A549 (cell line): ENCODE measurements at regions not wholly inside any gene's neighbourhood (a gene's known extent, or its start where the extent isn't known, plus 50 kb on each side); places are given as distances from the start of the nearest gene placed in this dataset.

Experiments
- ATAC-seq, 2 experiments: fragments of 200-7000 bp in 1 of 2; fragments of >200 bp in 1 of 2; cut with Nextera tagmentation in 1 of 2; cut with Tn5 transposase in 1 of 2; 3 replicates each; pipeline versions ENCODE4 v1.8.0 to v1.9.1; 2018 to 2020; ENCODE audit warnings: mild to moderate bottlenecking in 1 of 2, moderate library complexity in 1 of 2
- CTCF ChIA-PET: fragments of 300-600 bp; sonication (Branson Sonifier 250); formaldehyde crosslinking; extraction: SDS; loops from one replicate; lab custom pipeline; 2021; ENCODE audit warnings: antibody characterized with exemption, inconsistent platforms; lab: Yijun Ruan, JAX
- POLR2A ChIA-PET: fragments of 350-600 bp; formaldehyde crosslinking; extraction: SDS; loops from one replicate; lab custom pipeline; 2021; ENCODE audit warnings: antibody characterized with exemption, inconsistent platforms; lab: Yijun Ruan, JAX
- DNase-seq, 2 experiments: peaks; one replicate each; pipeline versions ENCODE4 v3.0.0 to v3.0.0-alpha.2; 2011 to 2016; ENCODE audit warnings: low read depth in 1 of 2, low spot score in 1 of 2
- FAIRE-seq: peaks from 2 replicates; lab custom pipeline; 2011; peaks lifted over from hg19 to GRCh38; lab: Jason Lieb, UNC
- H3K27ac ChIP-seq, 2 experiments: fragments of >200 bp; sonication (Bioruptor Twin); formaldehyde crosslinking; 3 replicates each; pipeline ENCODE4 v1.5.1; 2016 to 2017
- H3K4me1 ChIP-seq: fragments of >200 bp; sonication (Bioruptor Twin); formaldehyde crosslinking; 3 replicates; pipeline ENCODE4 v1.6.1; 2016
- H3K4me2 ChIP-seq: fragments of >200 bp; sonication (Bioruptor Twin); formaldehyde crosslinking; 3 replicates; pipeline ENCODE4 v1.6.1; 2016
- H3K4me3 ChIP-seq: fragments of >200 bp; sonication (Bioruptor Twin); formaldehyde crosslinking; 3 replicates; pipeline ENCODE4 v1.5.1; 2016
- H3K9me3 ChIP-seq: fragments of >200 bp; sonication (Bioruptor Twin); formaldehyde crosslinking; 3 replicates; pipeline ENCODE4 v1.6.1; 2016
- ATOH8 ChIP-seq: fragments of 250-450 bp; sonication (Bioruptor Pico); IDR thresholded peaks from 2 replicates; pipeline ENCODE4 v1.5.0; 2020; ENCODE audit warnings: low read depth, mild to moderate bottlenecking, moderate library complexity
- CEBPB ChIP-seq, 2 experiments: fragments of >200 bp in 1 of 2; sonication (Bioruptor Twin) in 1 of 2; formaldehyde crosslinking in 1 of 2; IDR thresholded peaks; 2 replicates each; pipeline ENCODE4 v1.6.1; 2012 to 2016
- EHF ChIP-seq: fragments of 250-450 bp; sonication (Bioruptor Pico); IDR thresholded peaks from 2 replicates; pipeline ENCODE4 v1.5.0; 2020; ENCODE audit warnings: mild to moderate bottlenecking
- EHMT2 ChIP-seq: fragments of 200-600 bp; sonication (generic); IDR thresholded peaks from 2 replicates; pipeline ENCODE4 v1.6.1; 2016; ENCODE audit warnings: antibody characterized with exemption, low read depth, mild to moderate bottlenecking, moderate library complexity
- ESRRA ChIP-seq: fragments of 150-350 bp; IDR thresholded peaks from 2 replicates; pipeline ENCODE4 v1.6.1; 2014; ENCODE audit warnings: mild to moderate bottlenecking, low read length, borderline replicate concordance
- FOSL2 ChIP-seq, 2 experiments: fragments of 450-650 bp in 1 of 2; fragments of >200 bp in 1 of 2; sonication (Bioruptor Twin) in 1 of 2; formaldehyde crosslinking; IDR thresholded peaks; 2 replicates each; pipeline versions ENCODE4 v1.5.0 to v1.6.1; 2016 to 2020; ENCODE audit warnings: mild to moderate bottlenecking in 1 of 2, moderate library complexity in 1 of 2
- GATA3 ChIP-seq: IDR thresholded peaks from 2 replicates; pipeline ENCODE4 v1.6.1; 2012; ENCODE audit warnings: borderline replicate concordance
- HDAC2 ChIP-seq: fragments of 200-600 bp; sonication (generic); IDR thresholded peaks from 2 replicates; pipeline ENCODE4 v1.6.1; 2016
- HOXA7 ChIP-seq: fragments of 250-450 bp; sonication (Bioruptor Pico); IDR thresholded peaks from 2 replicates; pipeline ENCODE4 v1.5.0; 2020; ENCODE audit warnings: mild to moderate bottlenecking, moderate library complexity
- HOXB13 ChIP-seq: fragments of 250-450 bp; sonication (Bioruptor Pico); IDR thresholded peaks from 2 replicates; pipeline ENCODE4 v1.5.0; 2020; ENCODE audit warnings: low read depth, mild to moderate bottlenecking, moderate library complexity
- JUN ChIP-seq, 2 experiments: fragments of >200 bp; sonication (Bioruptor Twin); formaldehyde crosslinking; IDR thresholded peaks; 2 replicates in 1 of 2; 3 replicates in 1 of 2; pipeline ENCODE4 v1.6.1; 2016 to 2017
- KDM1A ChIP-seq: fragments of 200-600 bp; sonication (generic); IDR thresholded peaks from 2 replicates; pipeline ENCODE4 v1.6.1; 2016; ENCODE audit warnings: low read depth, mild to moderate bottlenecking
- NFE2L2 ChIP-seq: fragments of 150-350 bp; conservative IDR thresholded peaks from 2 replicates; pipeline ENCODE4 v1.6.1; 2014; ENCODE audit warnings: low read length
- NPAS2 ChIP-seq: fragments of 250-450 bp; sonication (Bioruptor Pico); IDR thresholded peaks from 2 replicates; pipeline ENCODE4 v1.8.0; 2022; ENCODE audit warnings: mild to moderate bottlenecking, moderate library complexity, borderline replicate concordance
- NR3C1 ChIP-seq: fragments of >200 bp; sonication (Bioruptor Twin); formaldehyde crosslinking; IDR thresholded peaks from 3 replicates; pipeline ENCODE4 v1.6.1; 2017
- PBX3 ChIP-seq: IDR thresholded peaks from 2 replicates; pipeline ENCODE4 v1.6.1; 2012
- RARB ChIP-seq: fragments of 250-450 bp; sonication (Bioruptor Pico); IDR thresholded peaks from 2 replicates; pipeline ENCODE4 v1.8.0; 2021; ENCODE audit warnings: mild to moderate bottlenecking, moderate library complexity
- REST ChIP-seq: fragments of 200-600 bp; sonication (generic); IDR thresholded peaks from 2 replicates; pipeline ENCODE4 v1.6.1; 2016; ENCODE audit warnings: antibody characterized with exemption, mild to moderate bottlenecking, moderate library complexity
- RNF2 ChIP-seq: fragments of 200-600 bp; sonication (generic); IDR thresholded peaks from 2 replicates; pipeline ENCODE4 v1.6.1; 2016; ENCODE audit warnings: low read depth, mild to moderate bottlenecking, antibody characterized with exemption, moderate library complexity, borderline replicate concordance
- SREBF2 ChIP-seq: fragments of 450-650 bp; IDR thresholded peaks from 2 replicates; pipeline ENCODE4 v1.6.1; 2014; ENCODE audit warnings: mild to moderate bottlenecking, moderate library complexity
- ZC3H11A ChIP-seq: fragments of 450-650 bp; IDR thresholded peaks from 2 replicates; pipeline ENCODE4 v1.6.1; 2014; ENCODE audit warnings: antibody characterized with exemption, mild to moderate bottlenecking
- WGBS: methylation state at CpG from one replicate; pipeline ENCODE4 v1.1.6; 2017; ENCODE audit errors: missing lambda C conversion rate; 5-methylcytosine and 5-hydroxymethylcytosine counted together
- TF ChIP-seq, protein P1 (sequence below): fragments of >200 bp; sonication (Bioruptor Twin); formaldehyde crosslinking; IDR thresholded peaks from 3 replicates; pipeline ENCODE4 v1.6.1; 2016
- TF ChIP-seq, protein P2 (sequence below): fragments of >200 bp; sonication (Bioruptor Twin); formaldehyde crosslinking; IDR thresholded peaks from 2 replicates; pipeline ENCODE4 v1.6.1; 2016

DNA sequence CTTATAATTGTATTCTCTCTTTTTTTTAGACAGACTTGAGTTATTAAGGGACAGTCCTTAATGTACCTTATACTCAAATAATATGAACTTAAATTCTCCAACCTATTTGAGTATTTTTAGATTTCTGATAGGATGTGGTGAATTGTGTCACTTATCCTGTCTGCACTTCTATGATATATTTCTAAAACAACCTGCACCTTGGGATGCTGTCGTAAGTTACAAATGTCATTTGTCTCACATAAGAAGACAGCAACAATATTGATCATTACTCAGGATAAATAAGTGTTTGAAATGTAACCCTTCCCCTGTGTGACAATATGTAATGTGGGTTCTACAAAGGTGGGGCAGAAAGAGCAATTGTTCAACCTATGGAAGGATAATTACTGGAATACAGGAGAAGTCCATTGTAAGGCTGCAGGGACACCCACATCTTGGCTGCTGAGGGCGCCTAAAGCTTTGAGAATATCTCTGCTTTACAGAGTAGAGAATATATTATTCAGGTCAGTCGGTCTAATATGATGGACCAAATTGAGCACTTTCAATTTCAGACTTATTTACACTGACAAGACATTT is 236.9 kb upstream of the PRR20A start:
- POLR2A ChIA-PET, result no interaction called here
- TF ChIP-seq EHMT2 (no peak), SREBF2 (no peak), RNF2 (no peak)
- FAIRE-seq, result no peak
- no peak overlapping the region for H3K4me2 ChIP-seq
- H3K4me1 ChIP-seq, result no peaks in the 10 kb centered on the region
- no peak for DNase-seq
- no peaks in the 10 kb centered on the region for H3K9me3 ChIP-seq
- no peak for ATAC-seq
- H3K4me3 ChIP-seq, result no peak overlapping the region
- 2% methylated on average over 3 of the region's 3 CpGs for WGBS
- no peak overlapping the region for H3K27ac ChIP-seq
- CTCF ChIA-PET, result no interaction called here

- no peak overlapping the region for H3K4me2 ChIP-seq
- FAIRE-seq (no peak), ATAC-seq (no peak), DNase-seq (no peak)
- 0% methylated on average over 1 of the region's 1 CpG for WGBS
- TF ChIP-seq GATA3, result no peak
- TF ChIP-seq HOXB13 (CRISPR knock-in tag), result no peak
- TF ChIP-seq FOSL2 (IDR thresholded peaks at IDR 0.05), result no peak
- no peak for TF ChIP-seq FOSL2 (CRISPR knock-in tag; IDR thresholded peaks at IDR 0.05)
- TF ChIP-seq NR3C1, result no peak
- TF ChIP-seq ZC3H11A, result no peak
- TF ChIP-seq JUN (IDR thresholded peaks at IDR 0.05), result no peak
- TF ChIP-seq PBX3, result no peak
- TF ChIP-seq, protein P1, sequence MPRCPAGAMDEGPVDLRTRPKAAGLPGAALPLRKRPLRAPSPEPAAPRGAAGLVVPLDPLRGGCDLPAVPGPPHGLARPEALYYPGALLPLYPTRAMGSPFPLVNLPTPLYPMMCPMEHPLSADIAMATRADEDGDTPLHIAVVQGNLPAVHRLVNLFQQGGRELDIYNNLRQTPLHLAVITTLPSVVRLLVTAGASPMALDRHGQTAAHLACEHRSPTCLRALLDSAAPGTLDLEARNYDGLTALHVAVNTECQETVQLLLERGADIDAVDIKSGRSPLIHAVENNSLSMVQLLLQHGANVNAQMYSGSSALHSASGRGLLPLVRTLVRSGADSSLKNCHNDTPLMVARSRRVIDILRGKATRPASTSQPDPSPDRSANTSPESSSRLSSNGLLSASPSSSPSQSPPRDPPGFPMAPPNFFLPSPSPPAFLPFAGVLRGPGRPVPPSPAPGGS, result no peak
- TF ChIP-seq ESRRA, result no peak
- no peak for TF ChIP-seq NFE2L2
- TF ChIP-seq HDAC2, result no peak
- TF ChIP-seq KDM1A, result no peak
- no peak for TF ChIP-seq NPAS2
- no peak for TF ChIP-seq HOXA7 (CRISPR knock-in tag)
- TF ChIP-seq ATOH8 (CRISPR knock-in tag), result no peak
- H3K9me3 ChIP-seq, result no peaks in the 10 kb centered on the region
- ChIA-PET CTCF (no interaction called here), POLR2A (no interaction called here)
- H3K4me1 ChIP-seq, result no peaks in the 10 kb centered on the region
- no peak overlapping the region for H3K27ac ChIP-seq
- no peak overlapping the region for H3K4me3 ChIP-seq
These were observed 233.8 kb upstream of the PRR20A start for GRCh38 chr13:56906909-56907308.

DNA sequence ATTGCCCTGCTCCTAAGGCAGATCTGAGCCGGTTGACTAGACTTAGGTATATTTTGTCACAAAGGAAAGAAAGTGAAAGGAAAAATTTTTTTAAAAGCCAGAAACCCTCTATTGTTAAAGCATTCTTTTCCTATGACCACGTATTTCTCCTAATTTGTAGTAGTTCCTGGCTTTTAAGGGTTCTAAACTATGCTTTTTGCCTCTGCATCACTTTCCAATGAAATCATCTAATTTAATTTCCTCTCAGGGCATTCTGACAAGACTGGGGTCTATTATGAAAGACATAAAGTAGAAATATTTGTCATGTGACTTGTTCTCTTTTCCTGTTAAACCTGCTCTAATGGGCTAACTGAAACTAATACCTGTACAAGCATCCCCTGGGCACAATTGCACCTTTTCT is 233.0 kb upstream of the PRR20A start:
- Histone ChIP-seq H3K9me3 (no peaks in the 10 kb centered on the region), H3K4me2 (no peak overlapping the region), H3K27ac (no peak overlapping the region), H3K4me1 (no peaks in the 10 kb centered on the region), H3K4me3 (no peak overlapping the region)
- FAIRE-seq, result no peak
- POLR2A ChIA-PET, result no interaction called here
- no peak for TF ChIP-seq CEBPB (IDR thresholded peaks at IDR 0.05)
- TF ChIP-seq RARB (CRISPR knock-in tag), result no peak
- no peak for TF ChIP-seq REST
- TF ChIP-seq, protein P2, sequence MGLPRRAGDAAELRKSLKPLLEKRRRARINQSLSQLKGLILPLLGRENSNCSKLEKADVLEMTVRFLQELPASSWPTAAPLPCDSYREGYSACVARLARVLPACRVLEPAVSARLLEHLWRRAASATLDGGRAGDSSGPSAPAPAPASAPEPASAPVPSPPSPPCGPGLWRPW, result no peak
- TF ChIP-seq EHF, result no peak
- no peak for TF ChIP-seq HDAC2
- no peak for TF ChIP-seq NFE2L2
- no peak for ATAC-seq
- CTCF ChIA-PET, result no interaction called here
- WGBS, result 16% methylated on average over 2 of the region's 2 CpGs
- DNase-seq, result no peak
